ENCODE measurements at regions not wholly inside any gene's neighbourhood (a gene's known extent, or its start where the extent isn't known, plus 50 kb on each side); places are given as distances from the start of the nearest gene placed in this dataset.

DNA sequence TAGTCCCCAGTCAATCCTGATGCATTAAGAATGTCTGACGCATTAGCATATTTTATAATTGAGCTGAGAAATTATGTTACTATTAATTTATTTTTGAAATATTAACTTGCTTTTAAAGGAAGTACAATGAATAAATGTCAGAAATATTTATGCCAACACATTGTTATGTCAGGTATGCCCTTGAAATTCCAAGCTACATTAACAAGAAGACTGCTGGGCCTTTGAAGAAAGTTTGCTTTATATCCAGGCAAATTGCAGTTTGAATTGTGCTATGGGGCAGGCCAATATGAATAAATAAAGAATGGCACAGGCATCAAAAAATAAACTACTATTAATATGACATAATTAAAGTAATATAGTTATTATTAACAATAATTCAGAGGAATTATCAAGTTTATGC lies 1391.3 kb downstream of the PLA2G4A start:
- TF ChIP-seq, protein P1, sequence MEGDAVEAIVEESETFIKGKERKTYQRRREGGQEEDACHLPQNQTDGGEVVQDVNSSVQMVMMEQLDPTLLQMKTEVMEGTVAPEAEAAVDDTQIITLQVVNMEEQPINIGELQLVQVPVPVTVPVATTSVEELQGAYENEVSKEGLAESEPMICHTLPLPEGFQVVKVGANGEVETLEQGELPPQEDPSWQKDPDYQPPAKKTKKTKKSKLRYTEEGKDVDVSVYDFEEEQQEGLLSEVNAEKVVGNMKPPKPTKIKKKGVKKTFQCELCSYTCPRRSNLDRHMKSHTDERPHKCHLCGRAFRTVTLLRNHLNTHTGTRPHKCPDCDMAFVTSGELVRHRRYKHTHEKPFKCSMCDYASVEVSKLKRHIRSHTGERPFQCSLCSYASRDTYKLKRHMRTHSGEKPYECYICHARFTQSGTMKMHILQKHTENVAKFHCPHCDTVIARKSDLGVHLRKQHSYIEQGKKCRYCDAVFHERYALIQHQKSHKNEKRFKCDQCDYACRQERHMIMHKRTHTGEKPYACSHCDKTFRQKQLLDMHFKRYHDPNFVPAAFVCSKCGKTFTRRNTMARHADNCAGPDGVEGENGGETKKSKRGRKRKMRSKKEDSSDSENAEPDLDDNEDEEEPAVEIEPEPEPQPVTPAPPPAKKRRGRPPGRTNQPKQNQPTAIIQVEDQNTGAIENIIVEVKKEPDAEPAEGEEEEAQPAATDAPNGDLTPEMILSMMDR (conservative IDR thresholded peaks at IDR 0.05; ENCODE audit: low read length) = no peak
- TF ChIP-seq EZH2phosphoT487 (IDR thresholded peaks at IDR 0.05; ENCODE audit: borderline replicate concordance, low read depth, low read length) = no peak

Data from OCI-LY7 (cell line).